Left ventricle myocardium inferior (tissue), 1 donor: ENCODE measurements at regions not wholly inside any gene's neighbourhood (a gene's known extent, or its start where the extent isn't known, plus 50 kb on each side); places are given as distances from the start of the nearest gene placed in this dataset.

Source experiments
- DNase-seq: peaks from one replicate; pipeline ENCODE4 v3.0.0-alpha.2; 2020
- H3K27ac ChIP-seq: fragments of 200-600 bp; replicated peaks from 2 replicates; pipeline ENCODE4 v1.8.0; 2021
- H3K27me3 ChIP-seq: fragments of 200-600 bp; 2 replicates; pipeline ENCODE4 v1.8.0; 2021; ENCODE audit warnings: low read depth
- H3K36me3 ChIP-seq: fragments of 200-600 bp; 2 replicates; pipeline ENCODE4 v1.8.0; 2021
- H3K4me1 ChIP-seq: fragments of 200-600 bp; 2 replicates; pipeline ENCODE4 v1.8.0; 2021
- H3K4me3 ChIP-seq: fragments of 200-600 bp; 2 replicates; pipeline ENCODE4 v1.8.0; 2021; ENCODE audit warnings: mild to moderate bottlenecking, moderate library complexity
- H3K9me3 ChIP-seq: fragments of 200-600 bp; replicated peaks from 2 replicates; pipeline ENCODE4 v1.8.0; 2021
- CTCF ChIP-seq: fragments of 200-600 bp; IDR thresholded peaks from 2 replicates; pipeline ENCODE4 v1.8.0; 2021; ENCODE audit warnings: antibody characterized with exemption, mild to moderate bottlenecking, borderline replicate concordance
- intact Hi-C: fragments of 100-400 bp; cut with micrococcal nuclease; formaldehyde crosslinking; loops from one replicate; pipeline ENCODE4 v1.11.0; 2022
- donor health status: DM: no; HTN: yes; CAD: no; lungs with severe emphysema.

GRCh38 chr18:76688724-76689472, 133.5 kb upstream of the ZNF236 start:
- H3K27ac ChIP-seq = no peak overlapping the region
- H3K4me3 ChIP-seq = no peak overlapping the region
- no peak for TF ChIP-seq CTCF
- intact Hi-C loops = no loop called here
- H3K27me3 ChIP-seq = peaks cover 79% of the 10 kb centered on the region
- H3K4me1 ChIP-seq = peaks cover 10% of the 10 kb centered on the region
- no peaks in the 10 kb centered on the region for H3K9me3 ChIP-seq
- no peak for DNase-seq
- H3K36me3 ChIP-seq = no peaks in the 10 kb centered on the region

GRCh38 chr18:76687304-76687962, 134.9 kb upstream of the ZNF236 start:
- peaks cover 10% of the 10 kb centered on the region for H3K4me1 ChIP-seq
- intact Hi-C loops = no loop called here
- DNase-seq = no peak
- no peak for TF ChIP-seq CTCF
- no peaks in the 10 kb centered on the region for H3K9me3 ChIP-seq
- H3K36me3 ChIP-seq = no peaks in the 10 kb centered on the region
- H3K27me3 ChIP-seq = peaks cover 82% of the 10 kb centered on the region
- H3K27ac ChIP-seq = peak overlapping the region; percentile 41
- no peak overlapping the region for H3K4me3 ChIP-seq

- intact Hi-C loops = no loop called here
- Histone ChIP-seq H3K4me1 (peaks cover 10% of the 10 kb centered on the region), H3K27ac (peak overlapping the region; percentile 41), H3K9me3 (no peaks in the 10 kb centered on the region), H3K27me3 (peaks cover 87% of the 10 kb centered on the region), H3K36me3 (no peaks in the 10 kb centered on the region), H3K4me3 (no peak overlapping the region)
- TF ChIP-seq CTCF = peak; percentile 75
- DNase-seq = peak; percentile 29
These were observed 135.6 kb upstream of the ZNF236 start for GRCh38 chr18:76686737-76687231.

- H3K36me3 ChIP-seq = no peaks in the 10 kb centered on the region
- intact Hi-C loops = no loop called here
- DNase-seq = no peak
These were observed 136.5 kb upstream of the ZNF236 start for GRCh38 chr18:76685860-76686259.

GRCh38 chr18:76685402-76685801, 137.0 kb upstream of the ZNF236 start:
- no peak overlapping the region for H3K27ac ChIP-seq
- no peak for TF ChIP-seq CTCF
- no peak overlapping the region for H3K4me3 ChIP-seq
- H3K9me3 ChIP-seq = no peaks in the 10 kb centered on the region
- intact Hi-C loops = no loop called here
- H3K27me3 ChIP-seq = peaks cover 95% of the 10 kb centered on the region
- no peaks in the 10 kb centered on the region for H3K36me3 ChIP-seq
- DNase-seq = no peak
- H3K4me1 ChIP-seq = peaks cover 10% of the 10 kb centered on the region

More at GRCh38 chr18:76685860-76686259, 136.5 kb upstream of the ZNF236 start:
- Histone ChIP-seq H3K4me1 (peaks cover 10% of the 10 kb centered on the region), H3K4me3 (no peak overlapping the region), H3K27ac (no peak overlapping the region), H3K27me3 (peaks cover 95% of the 10 kb centered on the region), H3K9me3 (no peaks in the 10 kb centered on the region)
- TF ChIP-seq CTCF = no peak
